Liver (tissue), 7 donors: ENCODE measurements at regions not wholly inside any gene's neighbourhood (a gene's known extent, or its start where the extent isn't known, plus 50 kb on each side); places are given as distances from the start of the nearest gene placed in this dataset.

Source experiments
- DNase-seq: peaks from one replicate; pipeline ENCODE4 v3.0.0-alpha.2; 2017; ENCODE audit warnings: low spot score
- H3K27ac ChIP-seq, 2 donors: one replicate each; pipeline ENCODE4 v1.7.0; 2013; ENCODE audit warnings: inconsistent platforms in 2 of 2, low read length in 2 of 2, control low read depth in 1 of 2, low read depth in 1 of 2, mild to moderate bottlenecking in 1 of 2
- H3K27me3 ChIP-seq, 4 donors: one replicate each; pipeline versions ENCODE4 v1.6.1 to v1.7.0; 2013; ENCODE audit warnings: low read length in 3 of 4, inconsistent platforms in 1 of 4, mild to moderate bottlenecking in 1 of 4, moderate library complexity in 1 of 4; ENCODE audit not compliant: control insufficient read depth in 4 of 4, insufficient read depth in 4 of 4
- H3K36me3 ChIP-seq, 4 donors: one replicate each; pipeline versions ENCODE4 v1.6.1 to v1.7.0; 2013; ENCODE audit warnings: low read length in 3 of 4, mild to moderate bottlenecking in 3 of 4, low read depth in 1 of 4, moderate library complexity in 1 of 4; ENCODE audit not compliant: control insufficient read depth in 4 of 4, insufficient read depth in 3 of 4
- H3K4me1 ChIP-seq, 4 donors: one replicate each; pipeline versions ENCODE4 v1.6.1 to v1.7.0; 2013; ENCODE audit warnings: low read length in 3 of 4, mild to moderate bottlenecking in 3 of 4, moderate library complexity in 1 of 4; ENCODE audit not compliant: control insufficient read depth in 4 of 4, insufficient read depth in 4 of 4
- H3K4me3 ChIP-seq, 3 donors: one replicate each; pipeline versions ENCODE4 v1.6.1 to v1.7.0; 2013; ENCODE audit warnings: low read length in 3 of 3, control low read depth in 1 of 3, low read depth in 1 of 3, mild to moderate bottlenecking in 1 of 3
- H3K9ac ChIP-seq, 2 donors: one replicate each; pipeline ENCODE4 v1.7.0; 2013; ENCODE audit warnings: low read length in 2 of 2, mild to moderate bottlenecking in 2 of 2, moderate library complexity in 2 of 2, control low read depth in 1 of 2, low read depth in 1 of 2
- H3K9me3 ChIP-seq, 4 donors: one replicate each; pipeline versions ENCODE4 v1.6.1 to v1.7.0; 2013; ENCODE audit warnings: low read length in 3 of 4; ENCODE audit not compliant: control insufficient read depth in 4 of 4
- EGR1 ChIP-seq, 2 donors: IDR thresholded peaks; 2 replicates each; pipeline ENCODE4 v1.6.1; 2016 to 2018; ENCODE audit warnings: antibody characterized with exemption in 2 of 2, low read depth in 2 of 2
- FOXA1 ChIP-seq: IDR thresholded peaks from 2 replicates; pipeline ENCODE4 v1.6.1; 2016; ENCODE audit warnings: antibody characterized with exemption
- FOXA2 ChIP-seq: IDR thresholded peaks from 2 replicates; pipeline ENCODE4 v1.6.1; 2016; ENCODE audit warnings: antibody characterized with exemption
- HNF4A ChIP-seq, 2 donors: conservative IDR thresholded peaks; 2 replicates each; pipeline ENCODE4 v1.6.1; 2016; ENCODE audit warnings: antibody characterized with exemption in 2 of 2, mild to moderate bottlenecking in 2 of 2
- HNF4G ChIP-seq: IDR thresholded peaks from 2 replicates; pipeline ENCODE4 v1.6.1; 2016; ENCODE audit warnings: antibody characterized with exemption
- JUND ChIP-seq, 2 donors: IDR thresholded peaks; 2 replicates each; pipeline ENCODE4 v1.6.1; 2016; ENCODE audit warnings: antibody characterized with exemption in 2 of 2
- NR2F2 ChIP-seq: IDR thresholded peaks from 2 replicates; pipeline ENCODE4 v1.6.1; 2016; ENCODE audit warnings: antibody characterized with exemption
- RAD21 ChIP-seq, 2 donors: IDR thresholded peaks; 2 replicates each; pipeline ENCODE4 v1.6.1; 2016; ENCODE audit warnings: antibody characterized with exemption in 2 of 2, mild to moderate bottlenecking in 2 of 2
- RXRA ChIP-seq, 2 donors: IDR thresholded peaks; 2 replicates each; pipeline ENCODE4 v1.6.1; 2017 to 2018; ENCODE audit warnings: antibody characterized with exemption in 2 of 2, mild to moderate bottlenecking in 1 of 2
- SP1 ChIP-seq: IDR thresholded peaks from 2 replicates; pipeline ENCODE4 v1.6.1; 2018; ENCODE audit warnings: antibody characterized with exemption, mild to moderate bottlenecking
- TAF1 ChIP-seq: conservative IDR thresholded peaks from 2 replicates; pipeline ENCODE4 v1.6.1; 2016; ENCODE audit warnings: antibody characterized with exemption, mild to moderate bottlenecking
- YY1 ChIP-seq: IDR thresholded peaks from 2 replicates; pipeline ENCODE4 v1.6.1; 2016; ENCODE audit warnings: antibody characterized with exemption, mild to moderate bottlenecking
- WGBS: extraction: QIAGEN DNeasy Blood & Tissue Kit; methylation state at CpG from one replicate; pipeline ENCODE4 v1.1.7; 2013; 5-methylcytosine and 5-hydroxymethylcytosine counted together
- TF ChIP-seq, protein P1 (sequence below): IDR thresholded peaks from 2 replicates; pipeline ENCODE4 v1.6.1; 2016; ENCODE audit warnings: antibody characterized with exemption
- TF ChIP-seq, protein P2 (sequence below): IDR thresholded peaks from 2 replicates; pipeline ENCODE4 v1.6.1; 2016; ENCODE audit warnings: antibody characterized with exemption
- TF ChIP-seq, protein P3 (sequence below): IDR thresholded peaks from 2 replicates; pipeline ENCODE4 v1.6.1; 2016; ENCODE audit warnings: antibody characterized with exemption, mild to moderate bottlenecking
- TF ChIP-seq, protein P4 (sequence below): IDR thresholded peaks from 2 replicates; pipeline ENCODE4 v1.6.1; 2016; ENCODE audit warnings: antibody characterized with exemption
- donor health status: healthy.
- donor health status: healthy.
- donor health status: healthy.
- donor health status: healthy.

DNA sequence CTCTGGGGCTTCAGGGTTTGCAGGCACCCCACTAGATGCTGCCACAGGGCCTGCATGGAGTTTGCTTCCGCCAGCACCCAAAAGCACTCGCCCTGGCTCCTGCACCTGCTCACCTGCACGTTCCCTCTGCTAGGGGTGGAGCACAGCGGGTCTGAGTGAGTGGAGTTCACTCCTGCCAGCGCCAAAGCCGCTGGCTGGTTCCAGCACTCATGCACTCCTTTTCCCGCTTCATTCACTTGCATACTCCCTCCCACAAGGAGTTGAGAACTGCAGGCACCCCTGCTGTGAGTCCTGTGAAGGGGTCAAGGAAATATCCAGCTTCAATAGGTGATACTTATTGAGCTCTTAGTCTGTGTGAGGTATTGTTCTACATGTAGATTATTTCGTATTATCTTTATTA is 537.5 kb downstream of the NR2F2 start:
- Histone ChIP-seq H3K9me3 (peaks cover 0 to 2% (median 0%) of the 10 kb centered on the region in 4 donors), H3K36me3 (no peaks in the 10 kb centered on the region), H3K27me3 (peaks cover 0 to 4% (median 0%) of the 10 kb centered on the region in 4 donors), H3K27ac (no peak overlapping the region), H3K4me1 (no peaks in the 10 kb centered on the region), H3K4me3 (no peak overlapping the region), H3K9ac (no peak overlapping the region)
- TF ChIP-seq, protein P1, sequence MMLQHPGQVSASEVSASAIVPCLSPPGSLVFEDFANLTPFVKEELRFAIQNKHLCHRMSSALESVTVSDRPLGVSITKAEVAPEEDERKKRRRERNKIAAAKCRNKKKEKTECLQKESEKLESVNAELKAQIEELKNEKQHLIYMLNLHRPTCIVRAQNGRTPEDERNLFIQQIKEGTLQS: no peak
- TF ChIP-seq, protein P2, sequence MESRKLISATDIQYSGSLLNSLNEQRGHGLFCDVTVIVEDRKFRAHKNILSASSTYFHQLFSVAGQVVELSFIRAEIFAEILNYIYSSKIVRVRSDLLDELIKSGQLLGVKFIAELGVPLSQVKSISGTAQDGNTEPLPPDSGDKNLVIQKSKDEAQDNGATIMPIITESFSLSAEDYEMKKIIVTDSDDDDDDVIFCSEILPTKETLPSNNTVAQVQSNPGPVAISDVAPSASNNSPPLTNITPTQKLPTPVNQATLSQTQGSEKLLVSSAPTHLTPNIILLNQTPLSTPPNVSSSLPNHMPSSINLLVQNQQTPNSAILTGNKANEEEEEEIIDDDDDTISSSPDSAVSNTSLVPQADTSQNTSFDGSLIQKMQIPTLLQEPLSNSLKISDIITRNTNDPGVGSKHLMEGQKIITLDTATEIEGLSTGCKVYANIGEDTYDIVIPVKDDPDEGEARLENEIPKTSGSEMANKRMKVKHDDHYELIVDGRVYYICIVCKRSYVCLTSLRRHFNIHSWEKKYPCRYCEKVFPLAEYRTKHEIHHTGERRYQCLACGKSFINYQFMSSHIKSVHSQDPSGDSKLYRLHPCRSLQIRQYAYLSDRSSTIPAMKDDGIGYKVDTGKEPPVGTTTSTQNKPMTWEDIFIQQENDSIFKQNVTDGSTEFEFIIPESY: no peak
- 88% methylated on average over 8 of the region's 8 CpGs for WGBS
- no peak for DNase-seq

DNA sequence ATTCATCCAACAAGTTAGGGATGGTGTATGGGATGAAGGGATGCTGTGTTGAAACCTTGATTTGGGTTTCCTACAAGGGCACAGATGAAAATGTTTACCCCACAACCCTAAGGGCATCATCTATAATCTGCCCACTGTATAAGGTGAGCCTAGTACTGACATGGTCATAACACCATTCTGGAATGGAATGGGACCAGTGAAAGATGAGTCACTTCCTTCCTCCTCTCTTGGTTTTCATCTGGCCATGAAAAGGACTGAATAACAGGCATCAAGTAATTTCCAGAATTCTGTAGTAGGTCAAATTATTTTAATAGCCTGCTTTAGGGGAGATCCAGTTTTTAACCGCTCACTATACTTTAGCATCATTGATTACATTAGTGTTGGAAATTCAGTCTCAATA is 538.6 kb downstream of the NR2F2 start:
- Histone ChIP-seq H3K4me1 (no peaks in the 10 kb centered on the region), H3K9me3 (peaks cover 0 to 2% (median 0%) of the 10 kb centered on the region in 4 donors), H3K36me3 (no peaks in the 10 kb centered on the region), H3K27ac (no peak overlapping the region), H3K9ac (no peak overlapping the region), H3K27me3 (peaks cover 0 to 2% (median 0%) of the 10 kb centered on the region in 4 donors), H3K4me3 (no peak overlapping the region)
- TF ChIP-seq FOXA1: no peak
- no peak for TF ChIP-seq EGR1 (IDR thresholded peaks at IDR 0.05; ENCODE audit: low read depth in 2 of 2)
- TF ChIP-seq, protein P3, sequence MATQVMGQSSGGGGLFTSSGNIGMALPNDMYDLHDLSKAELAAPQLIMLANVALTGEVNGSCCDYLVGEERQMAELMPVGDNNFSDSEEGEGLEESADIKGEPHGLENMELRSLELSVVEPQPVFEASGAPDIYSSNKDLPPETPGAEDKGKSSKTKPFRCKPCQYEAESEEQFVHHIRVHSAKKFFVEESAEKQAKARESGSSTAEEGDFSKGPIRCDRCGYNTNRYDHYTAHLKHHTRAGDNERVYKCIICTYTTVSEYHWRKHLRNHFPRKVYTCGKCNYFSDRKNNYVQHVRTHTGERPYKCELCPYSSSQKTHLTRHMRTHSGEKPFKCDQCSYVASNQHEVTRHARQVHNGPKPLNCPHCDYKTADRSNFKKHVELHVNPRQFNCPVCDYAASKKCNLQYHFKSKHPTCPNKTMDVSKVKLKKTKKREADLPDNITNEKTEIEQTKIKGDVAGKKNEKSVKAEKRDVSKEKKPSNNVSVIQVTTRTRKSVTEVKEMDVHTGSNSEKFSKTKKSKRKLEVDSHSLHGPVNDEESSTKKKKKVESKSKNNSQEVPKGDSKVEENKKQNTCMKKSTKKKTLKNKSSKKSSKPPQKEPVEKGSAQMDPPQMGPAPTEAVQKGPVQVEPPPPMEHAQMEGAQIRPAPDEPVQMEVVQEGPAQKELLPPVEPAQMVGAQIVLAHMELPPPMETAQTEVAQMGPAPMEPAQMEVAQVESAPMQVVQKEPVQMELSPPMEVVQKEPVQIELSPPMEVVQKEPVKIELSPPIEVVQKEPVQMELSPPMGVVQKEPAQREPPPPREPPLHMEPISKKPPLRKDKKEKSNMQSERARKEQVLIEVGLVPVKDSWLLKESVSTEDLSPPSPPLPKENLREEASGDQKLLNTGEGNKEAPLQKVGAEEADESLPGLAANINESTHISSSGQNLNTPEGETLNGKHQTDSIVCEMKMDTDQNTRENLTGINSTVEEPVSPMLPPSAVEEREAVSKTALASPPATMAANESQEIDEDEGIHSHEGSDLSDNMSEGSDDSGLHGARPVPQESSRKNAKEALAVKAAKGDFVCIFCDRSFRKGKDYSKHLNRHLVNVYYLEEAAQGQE: no peak
- no peak for TF ChIP-seq JUND (IDR thresholded peaks at IDR 0.05)
- TF ChIP-seq, protein P2: no peak
- TF ChIP-seq HNF4G: no peak
- no peak for TF ChIP-seq SP1
- TF ChIP-seq, protein P1: no peak
- TF ChIP-seq RXRA (IDR thresholded peaks at IDR 0.05): no peak
- TF ChIP-seq FOXA2: no peak
- TF ChIP-seq YY1: no peak
- TF ChIP-seq TAF1: no peak
- no peak for TF ChIP-seq RAD21 (IDR thresholded peaks at IDR 0.05)
- TF ChIP-seq HNF4A (conservative IDR thresholded peaks at IDR 0.05): no peak
- no peak for TF ChIP-seq NR2F2
- TF ChIP-seq, protein P4, sequence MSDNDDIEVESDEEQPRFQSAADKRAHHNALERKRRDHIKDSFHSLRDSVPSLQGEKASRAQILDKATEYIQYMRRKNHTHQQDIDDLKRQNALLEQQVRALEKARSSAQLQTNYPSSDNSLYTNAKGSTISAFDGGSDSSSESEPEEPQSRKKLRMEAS: no peak
- DNase-seq: no peak
- WGBS: 94% methylated on average over 1 of the region's 1 CpG
